Stimulated activated effector memory CD8-positive, alpha-beta T cell treated with anti-CD3 and anti-CD28 coated beads, Interleukin-12 subunit alpha, Interleukin-12 subunit beta, amount 100 ng/mL, for 72 hours (primary cell): ENCODE measurements at regions not wholly inside any gene's neighbourhood (a gene's known extent, or its start where the extent isn't known, plus 50 kb on each side); places are given as distances from the start of the nearest gene placed in this dataset.

Experiments
- ATAC-seq: fragments of 150-1000 bp; cut with Tn5 transposase; 2 replicates; pipeline ENCODE4 v1.10.0; 2021
- DNase-seq, 2 donors: peaks; one replicate each; pipeline ENCODE4 v3.0.0; 2021 to 2022; ENCODE audit warnings: low spot score in 2 of 2
- H3K27ac Mint-ChIP-seq: one replicate; pipeline ENCODE4 v1.8.0; 2022; ENCODE audit warnings: mild to moderate bottlenecking, mixed read lengths
- H3K36me3 Mint-ChIP-seq: one replicate; pipeline ENCODE4 v1.8.0; 2022; ENCODE audit warnings: mild to moderate bottlenecking, mixed read lengths
- H3K4me1 Mint-ChIP-seq: one replicate; pipeline ENCODE4 v1.8.0; 2022; ENCODE audit warnings: mixed read lengths
- H3K4me3 Mint-ChIP-seq: one replicate; pipeline ENCODE4 v1.8.0; 2022; ENCODE audit warnings: mild to moderate bottlenecking, mixed read lengths
- H3K9me3 Mint-ChIP-seq: one replicate; pipeline ENCODE4 v1.8.0; 2022; ENCODE audit warnings: mixed read lengths

- ATAC-seq: no peak
- no peaks in the 10 kb centered on the region for H3K9me3 Mint-ChIP-seq
- no peaks in the 10 kb centered on the region for H3K4me1 Mint-ChIP-seq
- H3K4me3 Mint-ChIP-seq: no peak overlapping the region
- no peak overlapping the region for H3K27ac Mint-ChIP-seq
- no peak for DNase-seq
- H3K36me3 Mint-ChIP-seq: no peaks in the 10 kb centered on the region
Observed at GRCh38 chr2:212619954-212620353, 81.4 kb upstream of the ERBB4 start.

- ATAC-seq: no peak
- Mint-ChIP-seq H3K36me3 (no peaks in the 10 kb centered on the region), H3K4me3 (no peak overlapping the region), H3K9me3 (peaks cover 2% of the 10 kb centered on the region), H3K4me1 (no peaks in the 10 kb centered on the region), H3K27ac (no peak overlapping the region)
- no peak for DNase-seq
Observed at GRCh38 chr2:212618636-212619035, 80.0 kb upstream of the ERBB4 start.

GRCh38 chr2:212610872-212611425 is 72.3 kb upstream of the ERBB4 start:
- Mint-ChIP-seq H3K4me3 (no peak overlapping the region), H3K9me3 (peaks cover 4% of the 10 kb centered on the region), H3K4me1 (peaks cover 7% of the 10 kb centered on the region), H3K27ac (no peak overlapping the region), H3K36me3 (no peaks in the 10 kb centered on the region)
- DNase-seq (no peak), ATAC-seq (no peak)

GRCh38 chr2:212609479-212609878 is 70.9 kb upstream of the ERBB4 start:
- no peaks in the 10 kb centered on the region for H3K36me3 Mint-ChIP-seq

GRCh38 chr2:212607080-212607479 is 68.5 kb upstream of the ERBB4 start:
- no peaks in the 10 kb centered on the region for H3K36me3 Mint-ChIP-seq
- H3K4me3 Mint-ChIP-seq: no peak overlapping the region
- H3K4me1 Mint-ChIP-seq: peaks cover 7% of the 10 kb centered on the region
- no peak for ATAC-seq
- DNase-seq: no peak
- H3K27ac Mint-ChIP-seq: no peak overlapping the region
- no peaks in the 10 kb centered on the region for H3K9me3 Mint-ChIP-seq

More at GRCh38 chr2:212609479-212609878, 70.9 kb upstream of the ERBB4 start:
- Mint-ChIP-seq H3K9me3 (peaks cover 4% of the 10 kb centered on the region), H3K4me1 (peaks cover 7% of the 10 kb centered on the region), H3K27ac (no peak overlapping the region), H3K4me3 (no peak overlapping the region)
- no peak for ATAC-seq
- DNase-seq: no peak

GRCh38 chr2:212606232-212606631 is 67.6 kb upstream of the ERBB4 start:
- peaks cover 7% of the 10 kb centered on the region for H3K4me1 Mint-ChIP-seq
- no peak for ATAC-seq
- H3K4me3 Mint-ChIP-seq: no peak overlapping the region
- no peak overlapping the region for H3K27ac Mint-ChIP-seq
- H3K36me3 Mint-ChIP-seq: no peaks in the 10 kb centered on the region
- no peak for DNase-seq
- no peaks in the 10 kb centered on the region for H3K9me3 Mint-ChIP-seq

GRCh38 chr2:212596688-212597087 is 58.1 kb upstream of the ERBB4 start:
- DNase-seq: no peak
- no peaks in the 10 kb centered on the region for H3K9me3 Mint-ChIP-seq
- no peak overlapping the region for H3K4me3 Mint-ChIP-seq
- H3K4me1 Mint-ChIP-seq: no peaks in the 10 kb centered on the region
- no peak for ATAC-seq
- no peaks in the 10 kb centered on the region for H3K36me3 Mint-ChIP-seq
- no peak overlapping the region for H3K27ac Mint-ChIP-seq

- DNase-seq (no peak), ATAC-seq (no peak)
- Mint-ChIP-seq H3K36me3 (no peaks in the 10 kb centered on the region), H3K27ac (no peak overlapping the region), H3K4me3 (no peak overlapping the region), H3K9me3 (no peaks in the 10 kb centered on the region), H3K4me1 (no peaks in the 10 kb centered on the region)
Observed at GRCh38 chr2:212596276-212596675, 57.7 kb upstream of the ERBB4 start.

- Mint-ChIP-seq H3K36me3 (no peaks in the 10 kb centered on the region), H3K27ac (no peak overlapping the region), H3K4me1 (no peaks in the 10 kb centered on the region), H3K4me3 (no peak overlapping the region), H3K9me3 (no peaks in the 10 kb centered on the region)
- DNase-seq (no peak), ATAC-seq (no peak)
Observed at GRCh38 chr2:212595036-212595654, 56.5 kb upstream of the ERBB4 start.

GRCh38 chr2:212592695-212593094 is 54.1 kb upstream of the ERBB4 start:
- DNase-seq (no peak), ATAC-seq (no peak)
- Mint-ChIP-seq H3K36me3 (no peaks in the 10 kb centered on the region), H3K9me3 (no peaks in the 10 kb centered on the region), H3K27ac (no peak overlapping the region), H3K4me1 (no peaks in the 10 kb centered on the region), H3K4me3 (no peak overlapping the region)
